ENCODE measurements at regions not wholly inside any gene's neighbourhood (a gene's known extent, or its start where the extent isn't known, plus 50 kb on each side); places are given as distances from the start of the nearest gene placed in this dataset.

GRCh38 chrX:41002026-41002425, 83.2 kb upstream of the USP9X start:
- Histone ChIP-seq H3K9me2 (ENCODE audit: insufficient read depth, low read length) (no peaks in the 10 kb centered on the region), H3K27ac (ENCODE audit: low read depth, low read length, poor library complexity, severe bottlenecking) (no peak overlapping the region), H3K79me2 (ENCODE audit: insufficient read depth, low read depth, low read length) (no peaks in the 10 kb centered on the region), H3K4me3 (ENCODE audit: low read depth, low read length, poor library complexity, severe bottlenecking) (no peak overlapping the region), H3K4me2 (ENCODE audit: low read length) (no peak overlapping the region), H3K9me3 (ENCODE audit: low read length) (no peaks in the 10 kb centered on the region), H3K4me1 (ENCODE audit: insufficient read depth, low read length, poor library complexity, severe bottlenecking) (peaks cover 4% of the 10 kb centered on the region), H2AFZ (ENCODE audit: low read length) (no peak overlapping the region), H4K20me1 (ENCODE audit: insufficient read depth, low read length) (no peaks in the 10 kb centered on the region), H3K36me3 (ENCODE audit: insufficient read depth, low read length) (no peaks in the 10 kb centered on the region)
- intact Hi-C loops (cut with micrococcal nuclease; ENCODE audit: unreplicated experiment) = no loop called here
- ChIA-PET CTCF (ENCODE audit: unreplicated experiment) (no interaction called here), POLR2A (interaction anchor here (0.6 kb wide), 1 partner anchor 107 kb away, joined by 3 read pairs; no protein-coding TSS in a partner anchor)
- BruUV-seq (replicated peaks) = no TSS peak
- TF ChIP-seq CTCF (conservative IDR thresholded peaks at IDR 0.05; ENCODE audit: low read length) = no peak
- TF ChIP-seq EZH2phosphoT487 (IDR thresholded peaks at IDR 0.05; ENCODE audit: borderline replicate concordance, low read depth, low read length) = no peak
- no peak for DNase-seq (ENCODE audit: low spot score)

- H3K27ac ChIP-seq (ENCODE audit: low read depth, low read length, poor library complexity, severe bottlenecking) = no peak overlapping the region
- CTCF ChIA-PET (ENCODE audit: unreplicated experiment) = no interaction called here
- POLR2A ChIA-PET = no interaction called here
- H3K4me2 ChIP-seq (ENCODE audit: low read length) = no peak overlapping the region
- no peaks in the 10 kb centered on the region for H3K36me3 ChIP-seq (ENCODE audit: insufficient read depth, low read length)
- no peaks in the 10 kb centered on the region for H4K20me1 ChIP-seq (ENCODE audit: insufficient read depth, low read length)
- no peaks in the 10 kb centered on the region for H3K9me2 ChIP-seq (ENCODE audit: insufficient read depth, low read length)
- H3K9me3 ChIP-seq (ENCODE audit: low read length) = no peaks in the 10 kb centered on the region
- BruUV-seq (replicated peaks) = no TSS peak
- no peak for DNase-seq (ENCODE audit: low spot score)
- no peak overlapping the region for H3K4me3 ChIP-seq (ENCODE audit: low read depth, low read length, poor library complexity, severe bottlenecking)
- no peak overlapping the region for H2AFZ ChIP-seq (ENCODE audit: low read length)
- no peaks in the 10 kb centered on the region for H3K79me2 ChIP-seq (ENCODE audit: insufficient read depth, low read depth, low read length)
- TF ChIP-seq CTCF (conservative IDR thresholded peaks at IDR 0.05; ENCODE audit: low read length) (no peak), EZH2phosphoT487 (IDR thresholded peaks at IDR 0.05; ENCODE audit: borderline replicate concordance, low read depth, low read length) (no peak)
- H3K4me1 ChIP-seq (ENCODE audit: insufficient read depth, low read length, poor library complexity, severe bottlenecking) = no peaks in the 10 kb centered on the region
- intact Hi-C loops (cut with micrococcal nuclease; ENCODE audit: unreplicated experiment) = no loop called here
These were observed 81.6 kb upstream of the USP9X start for GRCh38 chrX:41003506-41004270.

- TF ChIP-seq EZH2phosphoT487 (IDR thresholded peaks at IDR 0.05; ENCODE audit: borderline replicate concordance, low read depth, low read length) = no peak
- TF ChIP-seq CTCF (conservative IDR thresholded peaks at IDR 0.05; ENCODE audit: low read length) = no peak
- ChIA-PET POLR2A (no interaction called here), CTCF (ENCODE audit: unreplicated experiment) (no interaction called here)
- H3K4me1 ChIP-seq (ENCODE audit: insufficient read depth, low read length, poor library complexity, severe bottlenecking) = peaks cover 5% of the 10 kb centered on the region
- H3K36me3 ChIP-seq (ENCODE audit: insufficient read depth, low read length) = no peaks in the 10 kb centered on the region
- no TSS peak for BruUV-seq (replicated peaks)
- no peak overlapping the region for H3K27ac ChIP-seq (ENCODE audit: low read depth, low read length, poor library complexity, severe bottlenecking)
- no peaks in the 10 kb centered on the region for H3K79me2 ChIP-seq (ENCODE audit: insufficient read depth, low read depth, low read length)
- H3K9me2 ChIP-seq (ENCODE audit: insufficient read depth, low read length) = no peaks in the 10 kb centered on the region
- intact Hi-C loops (cut with micrococcal nuclease; ENCODE audit: unreplicated experiment) = no loop called here
- H2AFZ ChIP-seq (ENCODE audit: low read length) = no peak overlapping the region
- no peak overlapping the region for H3K4me3 ChIP-seq (ENCODE audit: low read depth, low read length, poor library complexity, severe bottlenecking)
- no peak overlapping the region for H3K4me2 ChIP-seq (ENCODE audit: low read length)
- no peaks in the 10 kb centered on the region for H3K9me3 ChIP-seq (ENCODE audit: low read length)
- DNase-seq (ENCODE audit: low spot score) = no peak
- H4K20me1 ChIP-seq (ENCODE audit: insufficient read depth, low read length) = no peaks in the 10 kb centered on the region
These were observed 79.7 kb upstream of the USP9X start for GRCh38 chrX:41005445-41005992.

All from OCI-LY7 (cell line).